A673 (cell line): ENCODE measurements at regions not wholly inside any gene's neighbourhood (a gene's known extent, or its start where the extent isn't known, plus 50 kb on each side); places are given as distances from the start of the nearest gene placed in this dataset.

Experiments used
- BruUV-seq: library from RNA; stranded (reverse); fragments of 400-500 nt; replicated peaks from 2 replicates; lab custom pipeline; 2021; lab: Mats Ljungman, UMichigan
- CTCF ChIA-PET: fragments of 300-600 bp; sonication (Branson Sonifier 250); formaldehyde crosslinking; loops from one replicate; lab custom pipeline; 2022; ENCODE audit warnings: antibody characterized with exemption; lab: Charles Lee
- POLR2A ChIA-PET: fragments of 300-600 bp; sonication (Branson Sonifier 250); formaldehyde crosslinking; loops from one replicate; lab custom pipeline; 2022; ENCODE audit warnings: antibody characterized with exemption; ENCODE audit not compliant: low non-redundant PET; lab: Charles Lee
- DNase-seq: peaks from one replicate; pipeline ENCODE4 v3.0.0-alpha.2; 2015; ENCODE audit warnings: low spot score
- H3K27ac ChIP-seq: fragments of 200-600 bp; sonication (generic); 2 replicates; pipeline ENCODE4 v1.5.1; 2016; ENCODE audit warnings: mixed run types, low read depth, mild to moderate bottlenecking, mixed read lengths, antibody characterized with exemption, low read length; ENCODE audit not compliant: poor library complexity, severe bottlenecking
- H3K27me3 ChIP-seq: fragments of 200-600 bp; sonication (generic); replicated peaks from 2 replicates; pipeline ENCODE4 v1.6.1; 2017; ENCODE audit warnings: mixed run types, low read depth, mild to moderate bottlenecking, mixed read lengths, antibody characterized with exemption, low read length; ENCODE audit not compliant: insufficient read depth, poor library complexity
- H3K36me3 ChIP-seq: fragments of 200-600 bp; sonication (generic); 2 replicates; pipeline ENCODE4 v1.6.1; 2016; ENCODE audit warnings: mixed run types, mild to moderate bottlenecking, mixed read lengths, antibody characterized with exemption, low read length; ENCODE audit not compliant: insufficient read depth, poor library complexity, severe bottlenecking
- H3K4me1 ChIP-seq: fragments of 200-600 bp; sonication (generic); 2 replicates; pipeline ENCODE4 v1.6.1; 2017; ENCODE audit warnings: mixed run types, mild to moderate bottlenecking, mixed read lengths, antibody characterized with exemption, low read length; ENCODE audit not compliant: insufficient read depth, poor library complexity, severe bottlenecking
- H3K4me3 ChIP-seq: fragments of 200-600 bp; sonication (generic); 2 replicates; pipeline ENCODE4 v1.5.1; 2016; ENCODE audit warnings: low read depth, mixed run types, mild to moderate bottlenecking, mixed read lengths, low read length; ENCODE audit not compliant: poor library complexity, severe bottlenecking
- H3K9me3 ChIP-seq: fragments of 200-600 bp; sonication (generic); 2 replicates; pipeline ENCODE4 v1.6.1; 2016; ENCODE audit warnings: mixed run types, low read depth, mild to moderate bottlenecking, mixed read lengths, antibody characterized with exemption, low read length; ENCODE audit not compliant: poor library complexity, severe bottlenecking
- CTCF ChIP-seq: fragments of 300-800, 200-600 bp; sonication (generic); conservative IDR thresholded peaks from 2 replicates; pipeline ENCODE4 v1.5.1; 2017; ENCODE audit warnings: low read depth, mild to moderate bottlenecking, antibody characterized with exemption, low read length, moderate library complexity, mixed read lengths
- EZH2 ChIP-seq: fragments of 200-600 bp; sonication (generic); IDR thresholded peaks from 2 replicates; pipeline ENCODE4 v1.6.1; 2017; ENCODE audit warnings: borderline replicate concordance, low read depth, mild to moderate bottlenecking, mixed read lengths, antibody characterized with exemption, low read length; ENCODE audit not compliant: poor library complexity, severe bottlenecking
- intact Hi-C: fragments of 100-400 bp; cut with micrococcal nuclease; formaldehyde crosslinking; loops from one replicate; pipeline ENCODE4 v1.10.0; 2022; ENCODE audit not compliant: unreplicated experiment

- DNase-seq: no peak
- no peak overlapping the region for H3K27ac ChIP-seq
- intact Hi-C loops: no loop called here
- H3K36me3 ChIP-seq: no peaks in the 10 kb centered on the region
- H3K27me3 ChIP-seq: peaks cover 34% of the 10 kb centered on the region
- no peaks in the 10 kb centered on the region for H3K4me1 ChIP-seq
- BruUV-seq: no TSS peak
- H3K9me3 ChIP-seq: no peaks in the 10 kb centered on the region
- ChIA-PET CTCF (no interaction called here), POLR2A (no interaction called here)
- H3K4me3 ChIP-seq: no peak overlapping the region
- TF ChIP-seq CTCF (no peak), EZH2 (no peak)
Observed at GRCh38 chr16:86375851-86376250, 134.5 kb upstream of the FOXF1 start.

GRCh38 chr16:86376837-86377236, 133.5 kb upstream of the FOXF1 start:
- Histone ChIP-seq H3K36me3 (no peaks in the 10 kb centered on the region), H3K9me3 (no peaks in the 10 kb centered on the region), H3K27me3 (peaks cover 39% of the 10 kb centered on the region), H3K27ac (no peak overlapping the region), H3K4me1 (no peaks in the 10 kb centered on the region), H3K4me3 (no peak overlapping the region)
- ChIA-PET POLR2A (no interaction called here), CTCF (no interaction called here)
- DNase-seq: no peak
- intact Hi-C loops: no loop called here
- no TSS peak for BruUV-seq
- TF ChIP-seq CTCF (no peak), EZH2 (no peak)

GRCh38 chr16:86377251-86378022, 132.9 kb upstream of the FOXF1 start:
- Histone ChIP-seq H3K36me3 (no peaks in the 10 kb centered on the region), H3K4me1 (no peaks in the 10 kb centered on the region), H3K27ac (no peak overlapping the region), H3K4me3 (no peak overlapping the region), H3K9me3 (no peaks in the 10 kb centered on the region), H3K27me3 (peaks cover 39% of the 10 kb centered on the region)
- CTCF ChIA-PET: no interaction called here
- no peak for TF ChIP-seq EZH2
- TF ChIP-seq CTCF: no peak
- POLR2A ChIA-PET: no interaction called here
- intact Hi-C loops: no loop called here
- DNase-seq: no peak
- BruUV-seq: no TSS peak
